ENCODE measurements at regions not wholly inside any gene's neighbourhood (a gene's known extent, or its start where the extent isn't known, plus 50 kb on each side); places are given as distances from the start of the nearest gene placed in this dataset.

- no peak for ATAC-seq (ENCODE audit: low FRiP score)
- DNase-seq (ENCODE audit: low spot score), result no peak
These were observed 246.1 kb downstream of the ZIC1 start for GRCh38 chr3:147655236-147655635.

GRCh38 chr3:147656023-147656422 lies 246.9 kb downstream of the ZIC1 start:
- TF ChIP-seq CTCF (IDR thresholded peaks at IDR 0.05), result no peak
- DNase-seq (ENCODE audit: low spot score) (no peak), ATAC-seq (ENCODE audit: low FRiP score) (no peak)

More at GRCh38 chr3:147655236-147655635, 246.1 kb downstream of the ZIC1 start:
- TF ChIP-seq CTCF (IDR thresholded peaks at IDR 0.05), result no peak

- no peak for ATAC-seq (ENCODE audit: low FRiP score)
- TF ChIP-seq CTCF (IDR thresholded peaks at IDR 0.05), result no peak
- DNase-seq (ENCODE audit: low spot score), result no peak
These were observed 252.8 kb downstream of the ZIC1 start for GRCh38 chr3:147661916-147662315.

- ATAC-seq (ENCODE audit: low FRiP score) (no peak), DNase-seq (ENCODE audit: low spot score) (no peak)
- no peak for TF ChIP-seq CTCF (IDR thresholded peaks at IDR 0.05)
These were observed 253.5 kb downstream of the ZIC1 start for GRCh38 chr3:147662705-147663104.

- DNase-seq (ENCODE audit: low spot score) (no peak), ATAC-seq (ENCODE audit: low FRiP score) (no peak)
- TF ChIP-seq CTCF (IDR thresholded peaks at IDR 0.05), result no peak
These were observed 259.9 kb downstream of the ZIC1 start for GRCh38 chr3:147669077-147669476.

- no peak for TF ChIP-seq CTCF (IDR thresholded peaks at IDR 0.05)
- ATAC-seq (ENCODE audit: low FRiP score) (no peak), DNase-seq (ENCODE audit: low spot score) (no peak)
These were observed 262.9 kb downstream of the ZIC1 start for GRCh38 chr3:147672035-147672434.

- no peak for TF ChIP-seq CTCF (IDR thresholded peaks at IDR 0.05)
- no peak for DNase-seq (ENCODE audit: low spot score)
- no peak for ATAC-seq (ENCODE audit: low FRiP score)
These were observed 263.3 kb downstream of the ZIC1 start for GRCh38 chr3:147672436-147672835.
